Ectodermal cell (in vitro differentiated cells): ENCODE measurements at regions not wholly inside any gene's neighbourhood (a gene's known extent, or its start where the extent isn't known, plus 50 kb on each side); places are given as distances from the start of the nearest gene placed in this dataset.
"Not testable (repeated sequence)": the region's sequence is repeated elsewhere in the genome, so short reads cannot be mapped to it uniquely, and the experiment has no call there.

ENCODE experiments used
- H3K27ac ChIP-seq: 2 replicates; pipeline ENCODE4 v1.7.0; 2013; ENCODE audit warnings: mild to moderate bottlenecking, low read depth, low read length; ENCODE audit not compliant: insufficient read depth, poor library complexity, severe bottlenecking
- H3K27me3 ChIP-seq: 2 replicates; pipeline ENCODE4 v1.7.0; 2013; ENCODE audit warnings: mild to moderate bottlenecking, low read length; ENCODE audit not compliant: insufficient read depth, control insufficient read depth, poor library complexity, severe bottlenecking
- H3K36me3 ChIP-seq: one replicate; pipeline ENCODE4 v1.7.0; 2013; ENCODE audit warnings: low read length; ENCODE audit not compliant: control insufficient read depth, insufficient read depth
- H3K4me1 ChIP-seq: one replicate; pipeline ENCODE4 v1.7.0; 2013; ENCODE audit warnings: low read length; ENCODE audit not compliant: control insufficient read depth, insufficient read depth
- H3K4me3 ChIP-seq: 2 replicates; pipeline ENCODE4 v1.7.0; 2013; ENCODE audit warnings: low read depth, low read length, control low read depth; ENCODE audit not compliant: insufficient read depth
- H3K9me3 ChIP-seq: 2 replicates; pipeline ENCODE4 v1.7.0; 2013; ENCODE audit warnings: mild to moderate bottlenecking, low read length, moderate library complexity; ENCODE audit not compliant: control insufficient read depth
- WGBS, 2 experiments: methylation state at CpG; one replicate each; pipeline ENCODE4 v1.1.7; 2013; ENCODE audit warnings: missing lambda C conversion rate in 2 of 2; 5-methylcytosine and 5-hydroxymethylcytosine counted together

GRCh38 chr6:22189946-22190345 lies 106.9 kb downstream of the PRL start:
- 91 to 95% methylated on average over 6 of the region's 6 CpGs for WGBS, 2 experiments
- Histone ChIP-seq H3K9me3 (no peaks in the 10 kb centered on the region), H3K36me3 (no peaks in the 10 kb centered on the region), H3K27ac (no peak overlapping the region), H3K27me3 (no peaks in the 10 kb centered on the region), H3K4me3 (no peak overlapping the region), H3K4me1 (no peaks in the 10 kb centered on the region)

- no peak overlapping the region for H3K4me3 ChIP-seq
- H3K27me3 ChIP-seq, result no peaks in the 10 kb centered on the region
- no peak overlapping the region for H3K27ac ChIP-seq
- no peaks in the 10 kb centered on the region for H3K4me1 ChIP-seq
- 88 to 89% methylated on average over 3 of the region's 3 CpGs for WGBS, 2 experiments
- H3K36me3 ChIP-seq, result no peaks in the 10 kb centered on the region
- H3K9me3 ChIP-seq, result no peaks in the 10 kb centered on the region
Observed at GRCh38 chr6:22194188-22194921, 102.5 kb downstream of the PRL start.

- H3K27ac ChIP-seq, result no peak overlapping the region
- H3K9me3 ChIP-seq, result no peaks in the 10 kb centered on the region
- H3K36me3 ChIP-seq, result no peaks in the 10 kb centered on the region
- H3K4me1 ChIP-seq, result no peaks in the 10 kb centered on the region
- H3K4me3 ChIP-seq, result no peak overlapping the region
- no peaks in the 10 kb centered on the region for H3K27me3 ChIP-seq
- 94 to 96% methylated on average over 2 to 3 of the region's 3 CpGs for WGBS, 2 experiments
Observed at GRCh38 chr6:22199771-22200170, 97.1 kb downstream of the PRL start.

GRCh38 chr6:22204153-22204552 lies 92.7 kb downstream of the PRL start:
- Histone ChIP-seq H3K9me3 (no peaks in the 10 kb centered on the region), H3K27me3 (no peaks in the 10 kb centered on the region), H3K4me3 (no peak overlapping the region), H3K27ac (no peak overlapping the region), H3K4me1 (no peaks in the 10 kb centered on the region), H3K36me3 (no peaks in the 10 kb centered on the region)
- 94 to 95% methylated on average over 6 of the region's 6 CpGs for WGBS, 2 experiments

GRCh38 chr6:22205266-22205665 lies 91.6 kb downstream of the PRL start:
- Histone ChIP-seq H3K9me3 (no peaks in the 10 kb centered on the region), H3K4me3 (no peak overlapping the region), H3K27ac (no peak overlapping the region), H3K27me3 (no peaks in the 10 kb centered on the region), H3K36me3 (no peaks in the 10 kb centered on the region), H3K4me1 (no peaks in the 10 kb centered on the region)
- WGBS, 2 experiments, result 88 to 94% methylated on average over 1 of the region's 1 CpG

- no peaks in the 10 kb centered on the region for H3K27me3 ChIP-seq
- no peak overlapping the region for H3K4me3 ChIP-seq
- H3K4me1 ChIP-seq, result no peaks in the 10 kb centered on the region
- no peaks in the 10 kb centered on the region for H3K36me3 ChIP-seq
- H3K27ac ChIP-seq, result no peak overlapping the region
- 93 to 94% methylated on average over 4 to 5 of the region's 5 CpGs for WGBS, 2 experiments
- no peaks in the 10 kb centered on the region for H3K9me3 ChIP-seq
Observed at GRCh38 chr6:22206106-22206505, 90.7 kb downstream of the PRL start.

GRCh38 chr6:22208026-22208425 lies 88.8 kb downstream of the PRL start:
- no peaks in the 10 kb centered on the region for H3K4me1 ChIP-seq
- H3K4me3 ChIP-seq, result no peak overlapping the region
- H3K27ac ChIP-seq, result no peak overlapping the region
- 96 to 100% methylated on average over 1 of the region's 1 CpG for WGBS, 2 experiments
- H3K36me3 ChIP-seq, result no peaks in the 10 kb centered on the region
- no peaks in the 10 kb centered on the region for H3K9me3 ChIP-seq
- no peaks in the 10 kb centered on the region for H3K27me3 ChIP-seq

- 74 to 76% methylated on average over 5 of the region's 5 CpGs for WGBS, 2 experiments
Observed at GRCh38 chr6:22214314-22214713, 82.5 kb downstream of the PRL start.

GRCh38 chr6:22215474-22215873 lies 81.4 kb downstream of the PRL start:
- WGBS, 2 experiments, result 96 to 97% methylated on average over 3 of the region's 3 CpGs
- not testable (repeated sequence) for H3K27ac ChIP-seq, H3K36me3 ChIP-seq, H3K9me3 ChIP-seq, H3K4me1 ChIP-seq, H3K27me3 ChIP-seq, H3K4me3 ChIP-seq

More at GRCh38 chr6:22214314-22214713, 82.5 kb downstream of the PRL start:
- Histone ChIP-seq H3K27ac (no peak overlapping the region), H3K36me3 (no peaks in the 10 kb centered on the region), H3K4me3 (no peak overlapping the region), H3K4me1 (no peaks in the 10 kb centered on the region), H3K27me3 (no peaks in the 10 kb centered on the region), H3K9me3 (no peaks in the 10 kb centered on the region)

GRCh38 chr6:22218410-22218809 lies 78.4 kb downstream of the PRL start:
- WGBS, 2 experiments, result 92 to 94% methylated on average over 3 of the region's 3 CpGs
- Histone ChIP-seq H3K4me3 (no peak overlapping the region), H3K27me3 (no peaks in the 10 kb centered on the region), H3K36me3 (no peaks in the 10 kb centered on the region), H3K9me3 (no peaks in the 10 kb centered on the region), H3K27ac (no peak overlapping the region), H3K4me1 (peaks cover 3% of the 10 kb centered on the region)

- no peaks in the 10 kb centered on the region for H3K27me3 ChIP-seq
- H3K9me3 ChIP-seq, result no peaks in the 10 kb centered on the region
- no peak overlapping the region for H3K27ac ChIP-seq
- H3K4me1 ChIP-seq, result peaks cover 3% of the 10 kb centered on the region
- H3K4me3 ChIP-seq, result no peak overlapping the region
- H3K36me3 ChIP-seq, result no peaks in the 10 kb centered on the region
- 94 to 97% methylated on average over 6 of the region's 6 CpGs for WGBS, 2 experiments
Observed at GRCh38 chr6:22219925-22220324, 76.9 kb downstream of the PRL start.
